Activated T-cell treated with anti-CD3 and anti-CD28 coated beads for 4 hours (primary cell): ENCODE measurements at regions not wholly inside any gene's neighbourhood (a gene's known extent, or its start where the extent isn't known, plus 50 kb on each side); places are given as distances from the start of the nearest gene placed in this dataset.
"Not testable (repeated sequence)": the region's sequence is repeated elsewhere in the genome, so short reads cannot be mapped to it uniquely, and the experiment has no call there.

Experiments
- DNase-seq: peaks from one replicate; pipeline ENCODE4 v3.0.0-alpha.2; 2020

- no peak for DNase-seq
Measured at GRCh38 chr6:137933696-137934095, 66.6 kb downstream of the TNFAIP3 start.

- no peak for DNase-seq
Measured at GRCh38 chr6:137936798-137937197, 69.7 kb downstream of the TNFAIP3 start.

- DNase-seq = no peak
Measured at GRCh38 chr6:137937834-137938233, 70.8 kb downstream of the TNFAIP3 start.

GRCh38 chr6:137938770-137939379, 71.8 kb downstream of the TNFAIP3 start:
- DNase-seq = no peak

- no peak for DNase-seq
Measured at GRCh38 chr6:137941995-137942394, 74.9 kb downstream of the TNFAIP3 start.

- no peak for DNase-seq
Measured at GRCh38 chr6:137942736-137943135, 75.7 kb downstream of the TNFAIP3 start.

GRCh38 chr6:137944381-137944780, 77.3 kb downstream of the TNFAIP3 start:
- DNase-seq = not testable (repeated sequence)

GRCh38 chr6:137944793-137945498, 77.9 kb downstream of the TNFAIP3 start:
- DNase-seq = no peak

GRCh38 chr6:137949686-137950390, 82.8 kb downstream of the TNFAIP3 start:
- DNase-seq = no peak

- DNase-seq = no peak
Measured at GRCh38 chr6:137950581-137950980, 83.5 kb downstream of the TNFAIP3 start.

- no peak for DNase-seq
Measured at GRCh38 chr6:137951064-137951597, 84.1 kb downstream of the TNFAIP3 start.

- no peak for DNase-seq
Measured at GRCh38 chr6:137952247-137952646, 85.2 kb downstream of the TNFAIP3 start.

- no peak for DNase-seq
Measured at GRCh38 chr6:137953761-137954160, 86.7 kb downstream of the TNFAIP3 start.

- no peak for DNase-seq
Measured at GRCh38 chr6:137954253-137954652, 87.2 kb downstream of the TNFAIP3 start.

- DNase-seq = no peak
Measured at GRCh38 chr6:137956098-137956488, 89.0 kb downstream of the TNFAIP3 start.

GRCh38 chr6:137957471-137957870, 90.4 kb downstream of the TNFAIP3 start:
- no peak for DNase-seq

- no peak for DNase-seq
Measured at GRCh38 chr6:137958811-137959565, 91.9 kb downstream of the TNFAIP3 start.

- DNase-seq = no peak
Measured at GRCh38 chr6:137962725-137963124, 95.7 kb downstream of the TNFAIP3 start.

GRCh38 chr6:137964876-137965275, 97.8 kb downstream of the TNFAIP3 start:
- no peak for DNase-seq

GRCh38 chr6:137967689-137968454, 100.8 kb downstream of the TNFAIP3 start:
- no peak for DNase-seq

GRCh38 chr6:137968455-137968804, 101.4 kb downstream of the TNFAIP3 start:
- no peak for DNase-seq

- no peak for DNase-seq
Measured at GRCh38 chr6:137968901-137969300, 101.8 kb downstream of the TNFAIP3 start.
